GM23248 (cell line): ENCODE measurements at regions not wholly inside any gene's neighbourhood (a gene's known extent, or its start where the extent isn't known, plus 50 kb on each side); places are given as distances from the start of the nearest gene placed in this dataset.

Experiments
- EZH2 ChIP-seq: fragments of 200-600 bp; sonication (generic); IDR thresholded peaks from 2 replicates; pipeline ENCODE4 v1.6.1; 2018; ENCODE audit warnings: antibody characterized with exemption, mild to moderate bottlenecking; ENCODE audit not compliant: insufficient read depth, poor library complexity, severe bottlenecking
- EZH2phosphoT487 ChIP-seq: fragments of 200-600 bp; sonication (generic); IDR thresholded peaks from 2 replicates; pipeline ENCODE4 v1.6.1; 2018; ENCODE audit warnings: antibody characterized with exemption, moderate library complexity, mild to moderate bottlenecking, low read depth; ENCODE audit not compliant: insufficient read depth

GRCh38 chr20:6612606-6612923 is 154.9 kb upstream of the BMP2 start:
- TF ChIP-seq EZH2phosphoT487 = no peak
- no peak for TF ChIP-seq EZH2
